ENCODE measurements at regions not wholly inside any gene's neighbourhood (a gene's known extent, or its start where the extent isn't known, plus 50 kb on each side); places are given as distances from the start of the nearest gene placed in this dataset.

DNA sequence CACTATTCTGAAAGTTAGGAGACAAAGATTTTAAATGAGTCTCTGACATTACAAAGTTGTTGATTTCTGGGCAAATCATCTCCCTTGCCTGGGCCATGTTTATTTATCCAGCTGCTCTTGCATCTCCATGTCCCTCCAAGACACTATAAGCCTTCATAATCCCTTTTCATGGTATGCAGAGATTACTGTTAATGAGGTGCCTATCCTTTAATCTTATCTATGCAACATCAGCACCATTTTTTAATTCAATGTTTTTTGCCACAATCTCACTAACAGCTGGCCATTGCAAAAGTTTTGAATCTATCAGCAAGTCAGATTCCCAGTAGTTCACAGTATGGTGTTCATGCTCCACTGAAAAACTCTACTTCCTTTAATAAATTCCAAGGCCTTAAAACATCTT is 108.5 kb upstream of the PTPRD start:
- DNase-seq = no peak
- Histone ChIP-seq H3K4me2 (no peak overlapping the region), H3K4me1 (replicated peaks; ENCODE audit: insufficient read depth) (no peaks in the 10 kb centered on the region), H2AFZ (no peak overlapping the region), H4K20me1 (ENCODE audit: insufficient read depth) (no peaks in the 10 kb centered on the region), H3K36me3 (ENCODE audit: low read depth) (no peaks in the 10 kb centered on the region), H3K79me2 (ENCODE audit: low read depth) (no peaks in the 10 kb centered on the region), H3K9me2 (ENCODE audit: insufficient read depth) (no peaks in the 10 kb centered on the region), H3K27ac (no peak overlapping the region), H3K9me3 (ENCODE audit: insufficient read depth, low read depth) (no peaks in the 10 kb centered on the region), H3K4me3 (no peak overlapping the region), H3K27me3 (ENCODE audit: insufficient read depth, low read depth) (no peaks in the 10 kb centered on the region), H3F3A (ENCODE audit: insufficient read depth, low read depth) (no peaks in the 10 kb centered on the region)
- intact Hi-C loops (cut with micrococcal nuclease; ENCODE audit: unreplicated experiment) = no loop called here
- ChIA-PET CTCF (no interaction called here), POLR2A (ENCODE audit: unreplicated experiment) (no interaction called here)
- TF ChIP-seq, protein P1, sequence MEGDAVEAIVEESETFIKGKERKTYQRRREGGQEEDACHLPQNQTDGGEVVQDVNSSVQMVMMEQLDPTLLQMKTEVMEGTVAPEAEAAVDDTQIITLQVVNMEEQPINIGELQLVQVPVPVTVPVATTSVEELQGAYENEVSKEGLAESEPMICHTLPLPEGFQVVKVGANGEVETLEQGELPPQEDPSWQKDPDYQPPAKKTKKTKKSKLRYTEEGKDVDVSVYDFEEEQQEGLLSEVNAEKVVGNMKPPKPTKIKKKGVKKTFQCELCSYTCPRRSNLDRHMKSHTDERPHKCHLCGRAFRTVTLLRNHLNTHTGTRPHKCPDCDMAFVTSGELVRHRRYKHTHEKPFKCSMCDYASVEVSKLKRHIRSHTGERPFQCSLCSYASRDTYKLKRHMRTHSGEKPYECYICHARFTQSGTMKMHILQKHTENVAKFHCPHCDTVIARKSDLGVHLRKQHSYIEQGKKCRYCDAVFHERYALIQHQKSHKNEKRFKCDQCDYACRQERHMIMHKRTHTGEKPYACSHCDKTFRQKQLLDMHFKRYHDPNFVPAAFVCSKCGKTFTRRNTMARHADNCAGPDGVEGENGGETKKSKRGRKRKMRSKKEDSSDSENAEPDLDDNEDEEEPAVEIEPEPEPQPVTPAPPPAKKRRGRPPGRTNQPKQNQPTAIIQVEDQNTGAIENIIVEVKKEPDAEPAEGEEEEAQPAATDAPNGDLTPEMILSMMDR (conservative IDR thresholded peaks at IDR 0.05) = no peak
- no TSS peak for BruUV-seq (replicated peaks)

DNA sequence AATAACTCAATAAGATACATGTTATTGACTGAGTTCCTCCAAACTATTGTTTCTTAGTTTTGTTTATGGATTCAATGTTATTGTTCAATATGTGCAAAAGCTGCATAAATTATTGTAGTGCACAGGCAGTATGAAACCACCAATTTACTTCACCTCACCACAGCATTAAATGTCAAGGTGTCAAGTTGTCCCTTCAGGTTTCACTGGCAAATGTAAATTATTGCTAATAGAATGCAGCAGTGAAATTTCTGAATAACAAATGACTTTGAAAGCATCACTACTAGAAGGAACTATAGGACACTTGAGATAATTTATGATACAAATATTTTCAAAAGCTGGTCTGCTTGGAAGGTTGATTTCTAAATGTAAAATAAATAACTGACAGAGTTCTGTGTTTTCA is 116.4 kb upstream of the PTPRD start:
- TF ChIP-seq, protein P1 (conservative IDR thresholded peaks at IDR 0.05) = no peak
- no peak for TF ChIP-seq EZH2 (IDR thresholded peaks at IDR 0.05; ENCODE audit: low read depth)
- Histone ChIP-seq H3K4me1 (replicated peaks; ENCODE audit: insufficient read depth) (no peaks in the 10 kb centered on the region), H3K36me3 (ENCODE audit: low read depth) (no peaks in the 10 kb centered on the region), H3K27ac (no peak overlapping the region), H3F3A (ENCODE audit: insufficient read depth, low read depth) (no peaks in the 10 kb centered on the region), H2AFZ (no peak overlapping the region), H3K79me2 (ENCODE audit: low read depth) (no peaks in the 10 kb centered on the region), H3K9me3 (ENCODE audit: insufficient read depth, low read depth) (no peaks in the 10 kb centered on the region), H3K4me3 (no peak overlapping the region), H3K4me2 (no peak overlapping the region), H3K9me2 (ENCODE audit: insufficient read depth) (no peaks in the 10 kb centered on the region), H3K27me3 (ENCODE audit: insufficient read depth, low read depth) (no peaks in the 10 kb centered on the region), H4K20me1 (ENCODE audit: insufficient read depth) (no peaks in the 10 kb centered on the region)
- no peak for DNase-seq
- intact Hi-C loops (cut with micrococcal nuclease; ENCODE audit: unreplicated experiment) = no loop called here
- ChIA-PET POLR2A (ENCODE audit: unreplicated experiment) (no interaction called here), CTCF (no interaction called here)
- no TSS peak for BruUV-seq (replicated peaks)

DNA sequence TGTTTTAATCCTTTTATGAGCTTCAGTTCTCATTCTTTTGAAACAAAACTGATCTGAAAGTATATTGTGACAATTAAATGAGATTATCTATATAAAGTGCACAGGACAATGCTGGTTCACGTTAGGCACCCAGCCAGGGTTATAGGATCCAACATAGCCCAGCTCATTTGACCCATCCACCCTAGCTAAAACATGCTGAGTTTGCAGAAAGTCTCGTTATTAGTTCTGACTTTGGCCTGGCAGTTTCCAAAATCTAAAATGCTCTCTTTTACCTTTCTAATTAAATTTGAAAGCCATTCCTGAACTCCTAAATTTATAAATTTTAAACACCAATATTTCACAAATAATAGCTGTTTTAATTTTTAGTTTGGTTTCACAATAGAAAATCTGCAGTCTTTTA is 131.9 kb upstream of the PTPRD start:
- Histone ChIP-seq H3F3A (ENCODE audit: insufficient read depth, low read depth) (no peaks in the 10 kb centered on the region), H3K79me2 (ENCODE audit: low read depth) (no peaks in the 10 kb centered on the region), H2AFZ (no peak overlapping the region), H4K20me1 (ENCODE audit: insufficient read depth) (no peaks in the 10 kb centered on the region), H3K27ac (no peak overlapping the region), H3K4me1 (replicated peaks; ENCODE audit: insufficient read depth) (no peaks in the 10 kb centered on the region), H3K27me3 (ENCODE audit: insufficient read depth, low read depth) (no peaks in the 10 kb centered on the region), H3K9me3 (ENCODE audit: insufficient read depth, low read depth) (no peaks in the 10 kb centered on the region), H3K4me2 (no peak overlapping the region), H3K4me3 (no peak overlapping the region), H3K36me3 (ENCODE audit: low read depth) (no peaks in the 10 kb centered on the region), H3K9me2 (ENCODE audit: insufficient read depth) (no peaks in the 10 kb centered on the region)
- intact Hi-C loops (cut with micrococcal nuclease; ENCODE audit: unreplicated experiment) = no loop called here
- ChIA-PET POLR2A (ENCODE audit: unreplicated experiment) (no interaction called here), CTCF (no interaction called here)
- no TSS peak for BruUV-seq (replicated peaks)
- DNase-seq = no peak
- TF ChIP-seq EZH2 (IDR thresholded peaks at IDR 0.05; ENCODE audit: low read depth) = no peak
- TF ChIP-seq, protein P1 (conservative IDR thresholded peaks at IDR 0.05) = no peak

Data from PC-9 (cell line).